Endothelial cell of umbilical vein (primary cell): ENCODE measurements at regions not wholly inside any gene's neighbourhood (a gene's known extent, or its start where the extent isn't known, plus 50 kb on each side); places are given as distances from the start of the nearest gene placed in this dataset.

Experiments
- BruUV-seq: library from RNA; stranded (reverse); fragments of 400-500 nt; replicated peaks from 2 replicates; lab custom pipeline; 2021; lab: Mats Ljungman, UMichigan
- CTCF ChIA-PET: fragments of 300-600, 350-600 bp; sonication (Branson Sonifier 250); formaldehyde crosslinking; loops from one replicate; lab custom pipeline; 2021; ENCODE audit warnings: antibody characterized with exemption, inconsistent platforms; lab: Charles Lee
- POLR2A ChIA-PET: fragments of 300-600, 350-600 bp; sonication (Branson Sonifier 250); formaldehyde crosslinking; loops from one replicate; lab custom pipeline; 2021; ENCODE audit warnings: antibody characterized with exemption, inconsistent platforms; lab: Charles Lee
- DNase-seq: peaks from one replicate; pipeline ENCODE4 v3.0.0-alpha.2; 2011; ENCODE audit warnings: low read depth, low spot score
- FAIRE-seq: peaks from 2 replicates; lab custom pipeline; 2011; peaks lifted over from hg19 to GRCh38; lab: Jason Lieb, UNC
- H2AFZ ChIP-seq: 2 replicates; pipeline ENCODE4 v1.6.0; 2012; ENCODE audit warnings: low read depth, low read length, control low read depth, inconsistent platforms
- H3K27ac ChIP-seq: 2 replicates; pipeline ENCODE4 v1.5.1; 2011; ENCODE audit warnings: low read depth, mild to moderate bottlenecking, control low read depth, low read length, moderate library complexity; ENCODE audit not compliant: insufficient read depth
- H3K27me3 ChIP-seq, 2 experiments: 2 replicates each; pipeline versions ENCODE4 v1.6.0 to v1.6.1; 2011; ENCODE audit warnings: low read length in 2 of 2, mixed read lengths in 1 of 2; ENCODE audit not compliant: control insufficient read depth in 2 of 2, insufficient read depth in 2 of 2
- H3K36me3 ChIP-seq, 2 experiments: 2 replicates in 1 of 2; 3 replicates in 1 of 2; pipeline ENCODE4 v1.5.1; 2011; ENCODE audit warnings: low read length in 2 of 2, mild to moderate bottlenecking in 1 of 2, moderate library complexity in 1 of 2; ENCODE audit not compliant: control insufficient read depth in 2 of 2, insufficient read depth in 2 of 2; ENCODE audit errors: extremely low read depth in 1 of 2
- H3K4me1 ChIP-seq: 3 replicates; pipeline ENCODE4 v1.5.1; 2011; ENCODE audit warnings: mild to moderate bottlenecking, low read length; ENCODE audit not compliant: control insufficient read depth, insufficient read depth; ENCODE audit errors: extremely low read depth
- H3K4me2 ChIP-seq: 2 replicates; pipeline ENCODE4 v1.6.1; 2011; ENCODE audit warnings: low read length, control low read depth, mixed read lengths; ENCODE audit not compliant: insufficient read depth
- H3K4me3 ChIP-seq, 3 experiments: fragments of 200-600 bp in 1 of 3; sonication (generic), shearing (Covaris generic) in 1 of 3; replicated peaks in 1 of 3; 2 replicates each; pipeline ENCODE4 v1.5.1; 2011 to 2016; ENCODE audit warnings: control low read depth in 3 of 3, low read length in 3 of 3, mild to moderate bottlenecking in 2 of 3, inconsistent platforms in 1 of 3, low read depth in 1 of 3, moderate library complexity in 1 of 3; ENCODE audit not compliant: insufficient read depth in 1 of 3
- H3K79me2 ChIP-seq: 2 replicates; pipeline ENCODE4 v1.6.0; 2012; ENCODE audit warnings: low read length, inconsistent platforms; ENCODE audit not compliant: control insufficient read depth, insufficient read depth
- H3K9ac ChIP-seq: replicated peaks from 2 replicates; pipeline ENCODE3; 2011; ENCODE audit warnings: low read length, control low read depth; ENCODE audit not compliant: insufficient read depth; ENCODE audit errors: extremely low read depth
- H3K9me1 ChIP-seq: replicated peaks from 3 replicates; pipeline ENCODE4 v1.6.0; 2011; ENCODE audit warnings: mild to moderate bottlenecking, low read length; ENCODE audit not compliant: control insufficient read depth, insufficient read depth; ENCODE audit errors: extremely low read depth
- H3K9me3 ChIP-seq: replicated peaks from 2 replicates; pipeline ENCODE4 v1.5.1; 2012; ENCODE audit warnings: low read length, inconsistent platforms; ENCODE audit not compliant: control insufficient read depth, insufficient read depth
- H4K20me1 ChIP-seq: replicated peaks from 2 replicates; pipeline ENCODE3; 2011; ENCODE audit warnings: mild to moderate bottlenecking, low read length; ENCODE audit not compliant: control insufficient read depth, insufficient read depth; ENCODE audit errors: extremely low read depth
- CTCF ChIP-seq, 2 donors: IDR thresholded peaks; 1 replicate in 1 of 2; 2 replicates in 1 of 2; pipeline ENCODE4 v1.5.1; 2011; ENCODE audit warnings: low read length in 2 of 2, mild to moderate bottlenecking in 2 of 2, moderate library complexity in 2 of 2, control low read depth in 1 of 2, inconsistent platforms in 1 of 2, low read depth in 1 of 2; ENCODE audit not compliant: insufficient read depth in 1 of 2; ENCODE audit errors: extremely low read depth in 1 of 2
- EZH2 ChIP-seq: IDR thresholded peaks from 2 replicates; pipeline ENCODE4 v1.6.1; 2012; ENCODE audit warnings: borderline replicate concordance, low read depth, mild to moderate bottlenecking, moderate library complexity, low read length, inconsistent platforms; ENCODE audit not compliant: severe bottlenecking
- FOS ChIP-seq: IDR thresholded peaks from 2 replicates; pipeline ENCODE4 v1.6.1; 2011; ENCODE audit warnings: mild to moderate bottlenecking, low read length, moderate library complexity, borderline replicate concordance; ENCODE audit not compliant: insufficient read depth
- GATA2 ChIP-seq: IDR thresholded peaks from 2 replicates; pipeline ENCODE4 v1.7.0; 2011; ENCODE audit warnings: low read depth, mild to moderate bottlenecking, moderate library complexity, mixed read lengths, low read length; ENCODE audit not compliant: insufficient read length, insufficient read depth
- JUN ChIP-seq: IDR thresholded peaks from 2 replicates; pipeline ENCODE4 v1.6.1; 2011; ENCODE audit warnings: borderline replicate concordance, low read depth; ENCODE audit not compliant: insufficient read length, insufficient read depth
- MAX ChIP-seq: IDR thresholded peaks from 2 replicates; pipeline ENCODE4 v1.6.1; 2011; ENCODE audit not compliant: insufficient read depth, insufficient read length
- MYC ChIP-seq: IDR thresholded peaks from one replicate; pipeline ENCODE4 v1.6.1; 2011; ENCODE audit warnings: mild to moderate bottlenecking, low read depth, low read length
- POLR2A ChIP-seq: IDR thresholded peaks from 2 replicates; pipeline ENCODE4 v1.6.1; 2012; ENCODE audit warnings: low read depth, mild to moderate bottlenecking, control low read depth, low read length
- POLR2AphosphoS5 ChIP-seq: IDR thresholded peaks from 2 replicates; pipeline ENCODE4 v1.6.1; 2012; ENCODE audit warnings: low read depth, mild to moderate bottlenecking, control low read depth, low read length, moderate library complexity; ENCODE audit not compliant: insufficient read depth
- dilution Hi-C: fragments of 300-500 bp; cut with MboI; formaldehyde crosslinking; loops from one replicate; pipeline ENCODE4 v1.15.0; 2019; ENCODE audit warnings: low sequenced_read_pairs; ENCODE audit not compliant: extremely low pct_ligation_motif_present
- intact Hi-C: fragments of 100-400 bp; cut with micrococcal nuclease; formaldehyde crosslinking; loops from one replicate; pipeline ENCODE4 v1.10.0; 2022

GRCh38 chr16:72240466-72240865 lies 68.5 kb upstream of the PMFBP1 start:
- no peak for DNase-seq
- Histone ChIP-seq H3K36me3 (no peaks in the 10 kb centered on the region), H3K9me3 (no peaks in the 10 kb centered on the region), H3K79me2 (no peaks in the 10 kb centered on the region), H3K4me1 (no peaks in the 10 kb centered on the region), H2AFZ (no peak overlapping the region), H3K4me3 (no peak overlapping the region), H3K9ac (no peak overlapping the region), H3K27ac (no peak overlapping the region), H3K9me1 (no peaks in the 10 kb centered on the region), H3K27me3 (no peaks in the 10 kb centered on the region), H4K20me1 (no peaks in the 10 kb centered on the region), H3K4me2 (no peak overlapping the region)
- dilution Hi-C loops (no loop called here), intact Hi-C loops (loop anchor here (10.0 kb wide), 4 partner anchors 424 to 954 kb away; no protein-coding TSS in a partner anchor)
- no peak for FAIRE-seq
- TF ChIP-seq POLR2A (no peak), EZH2 (no peak), JUN (no peak), POLR2AphosphoS5 (no peak), CTCF (IDR thresholded peaks at IDR 0.05; ENCODE audit: extremely low read depth in 1 of 2, insufficient read depth in 1 of 2, low read depth in 1 of 2, low read length in 2 of 2) (no peak), FOS (no peak), MYC (no peak), MAX (no peak), GATA2 (no peak)
- ChIA-PET CTCF (interaction anchor here (1.8 to 9.5 kb wide), 5 partner anchors 116 to 1638 kb away, joined by 4 to 183 read pairs (median 16); no protein-coding TSS in a partner anchor), POLR2A (no interaction called here)
- BruUV-seq, result no TSS peak
